ENCODE measurements at regions not wholly inside any gene's neighbourhood (a gene's known extent, or its start where the extent isn't known, plus 50 kb on each side); places are given as distances from the start of the nearest gene placed in this dataset.
"Not testable (repeated sequence)": the region's sequence is repeated elsewhere in the genome, so short reads cannot be mapped to it uniquely, and the experiment has no call there.

- DNase-seq (ENCODE audit: low read depth in 2 of 2) = no peak
These were observed 621.3 kb downstream of the ETS1 start for GRCh38 chr11:127965939-127966668.

GRCh38 chr11:127962416-127962815, 624.9 kb downstream of the ETS1 start:
- DNase-seq (ENCODE audit: low read depth in 2 of 2) = no peak

GRCh38 chr11:127950162-127950561, 637.2 kb downstream of the ETS1 start:
- DNase-seq (ENCODE audit: low read depth in 2 of 2) = no peak

- DNase-seq (ENCODE audit: low read depth in 2 of 2) = no peak
These were observed 643.6 kb downstream of the ETS1 start for GRCh38 chr11:127943763-127944162.

GRCh38 chr11:127943152-127943551, 644.2 kb downstream of the ETS1 start:
- DNase-seq (ENCODE audit: low read depth in 2 of 2) = no peak

GRCh38 chr11:127941554-127941953, 645.8 kb downstream of the ETS1 start:
- DNase-seq (ENCODE audit: low read depth in 2 of 2) = not testable (repeated sequence)

GRCh38 chr11:127939000-127939399, 648.4 kb downstream of the ETS1 start:
- DNase-seq (ENCODE audit: low read depth in 2 of 2) = no peak

- no peak for DNase-seq (ENCODE audit: low read depth in 2 of 2)
These were observed 652.3 kb downstream of the ETS1 start for GRCh38 chr11:127935081-127935480.

- DNase-seq (ENCODE audit: low read depth in 2 of 2) = not testable (repeated sequence)
These were observed 653.4 kb downstream of the ETS1 start for GRCh38 chr11:127933961-127934360.

GRCh38 chr11:127931803-127932202, 655.6 kb downstream of the ETS1 start:
- no peak for DNase-seq (ENCODE audit: low read depth in 2 of 2)

- no peak for DNase-seq (ENCODE audit: low read depth in 2 of 2)
These were observed 660.6 kb downstream of the ETS1 start for GRCh38 chr11:127926721-127927120.

- no peak for DNase-seq (ENCODE audit: low read depth in 2 of 2)
These were observed 661.9 kb downstream of the ETS1 start for GRCh38 chr11:127925475-127925874.

GRCh38 chr11:127919206-127920000, 668.0 kb downstream of the ETS1 start:
- DNase-seq (ENCODE audit: low read depth in 2 of 2) = no peak

- no peak for DNase-seq (ENCODE audit: low read depth in 2 of 2)
These were observed 685.0 kb downstream of the ETS1 start for GRCh38 chr11:127902382-127902781.

- no peak for DNase-seq (ENCODE audit: low read depth in 2 of 2)
These were observed 688.7 kb downstream of the ETS1 start for GRCh38 chr11:127898422-127899365.

GRCh38 chr11:127895776-127896175, 691.6 kb downstream of the ETS1 start:
- DNase-seq (ENCODE audit: low read depth in 2 of 2) = no peak

GRCh38 chr11:127894316-127894715, 693.0 kb downstream of the ETS1 start:
- DNase-seq (ENCODE audit: low read depth in 2 of 2) = no peak

- DNase-seq (ENCODE audit: low read depth in 2 of 2) = no peak
These were observed 697.2 kb downstream of the ETS1 start for GRCh38 chr11:127890030-127890615.

- no peak for DNase-seq (ENCODE audit: low read depth in 2 of 2)
These were observed 699.0 kb downstream of the ETS1 start for GRCh38 chr11:127888386-127888785.

- DNase-seq (ENCODE audit: low read depth in 2 of 2) = no peak
These were observed 712.2 kb downstream of the ETS1 start for GRCh38 chr11:127875131-127875530.

GRCh38 chr11:127873478-127873877, 713.9 kb downstream of the ETS1 start:
- DNase-seq (ENCODE audit: low read depth in 2 of 2) = no peak

GRCh38 chr11:127866109-127866508, 721.2 kb downstream of the ETS1 start:
- DNase-seq (ENCODE audit: low read depth in 2 of 2) = no peak

All from stimulated activated CD4-positive, alpha-beta T cell treated with anti-CD3 and anti-CD28 coated beads, Interleukin-1b, Interleukin-23, amount 100 ng/mL, for 4 hours (primary cell).